GM13976 (cell line): ENCODE measurements at regions not wholly inside any gene's neighbourhood (a gene's known extent, or its start where the extent isn't known, plus 50 kb on each side); places are given as distances from the start of the nearest gene placed in this dataset.

Experiments
- DNase-seq: peaks from one replicate; pipeline ENCODE4 v3.0.0; 2012; ENCODE audit warnings: low spot score
- CTCF ChIP-seq: IDR thresholded peaks from 2 replicates; pipeline ENCODE4 v1.5.1; 2012; ENCODE audit warnings: borderline replicate concordance, mild to moderate bottlenecking; ENCODE audit not compliant: insufficient read depth; ENCODE audit errors: extremely low read depth, missing control alignments, control extremely low read depth
- in situ Hi-C: fragments of 300-500 bp; cut with MboI; formaldehyde crosslinking; loops from one replicate; pipeline ENCODE4 v1.12.0; 2022; ENCODE audit warnings: low sequenced_read_pairs, mixed read lengths, inconsistent platforms; ENCODE audit not compliant: unreplicated experiment

- no peak for DNase-seq
- no peak for TF ChIP-seq CTCF
- in situ Hi-C loops, result no loop called here
Measured at GRCh38 chr4:136463941-136464340, 1068.4 kb downstream of the PCDH18 start.

GRCh38 chr4:136461533-136461932 is 1070.8 kb downstream of the PCDH18 start:
- no peak for DNase-seq
- TF ChIP-seq CTCF, result no peak
- in situ Hi-C loops, result no loop called here

GRCh38 chr4:136458326-136458725 is 1074.0 kb downstream of the PCDH18 start:
- DNase-seq, result no peak
- in situ Hi-C loops, result no loop called here
- TF ChIP-seq CTCF, result no peak

GRCh38 chr4:136457577-136457976 is 1074.7 kb downstream of the PCDH18 start:
- no peak for TF ChIP-seq CTCF
- DNase-seq, result no peak
- in situ Hi-C loops, result no loop called here

GRCh38 chr4:136457004-136457403 is 1075.3 kb downstream of the PCDH18 start:
- no peak for TF ChIP-seq CTCF
- in situ Hi-C loops, result no loop called here
- DNase-seq, result no peak

GRCh38 chr4:136443006-136443405 is 1089.3 kb downstream of the PCDH18 start:
- TF ChIP-seq CTCF, result no peak
- DNase-seq, result no peak
- in situ Hi-C loops, result no loop called here

- no peak for TF ChIP-seq CTCF
- no peak for DNase-seq
- in situ Hi-C loops, result no loop called here
Measured at GRCh38 chr4:136442447-136442846, 1089.8 kb downstream of the PCDH18 start.
